ENCODE measurements at regions not wholly inside any gene's neighbourhood (a gene's known extent, or its start where the extent isn't known, plus 50 kb on each side); places are given as distances from the start of the nearest gene placed in this dataset.

DNA sequence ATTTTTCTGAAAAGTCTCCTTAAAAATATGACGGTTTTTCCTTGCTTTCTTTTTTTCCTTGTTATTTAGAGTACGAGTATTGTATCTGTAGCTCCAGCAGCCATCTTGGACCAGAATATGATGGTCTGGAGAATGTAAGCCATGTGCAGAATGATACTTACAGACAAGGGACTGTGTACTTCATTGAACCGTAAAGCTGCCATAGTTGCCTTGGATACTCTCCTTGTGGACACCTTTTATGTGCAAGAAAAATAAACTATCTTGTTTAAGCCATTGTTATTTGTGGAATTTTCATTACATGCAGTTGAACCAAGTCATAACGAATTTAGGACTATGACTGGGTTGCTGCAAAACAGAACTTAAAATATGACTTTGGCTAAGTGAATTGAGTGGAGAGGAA, 485.8 kb upstream of the CITED2 start:
- no peaks in the 10 kb centered on the region for H3K9me2 ChIP-seq (replicated peaks; ENCODE audit: insufficient read depth)
- DNase-seq (ENCODE audit: low spot score): no peak
- H4K20me1 ChIP-seq (ENCODE audit: insufficient read depth, poor library complexity, severe bottlenecking): no peaks in the 10 kb centered on the region
- peaks cover 13% of the 10 kb centered on the region for H3K4me1 ChIP-seq (ENCODE audit: insufficient read depth)
- 83% methylated on average over 4 of the region's 4 CpGs for whole genome bisulfite sequencing (ENCODE audit: low lambda C conversion rate, missing lambda C conversion rate)
- no peak overlapping the region for H3K27ac ChIP-seq
- no peak overlapping the region for H3K4me2 ChIP-seq
- H3K36me3 ChIP-seq (replicated peaks; ENCODE audit: insufficient read depth, low read depth): no peaks in the 10 kb centered on the region
- H3K4me3 ChIP-seq: no peak overlapping the region
- no peak for TF ChIP-seq EZH2phosphoT487 (IDR thresholded peaks at IDR 0.05; ENCODE audit: low read depth, severe bottlenecking, unreplicated experiment)
- TF ChIP-seq CTCF (IDR thresholded peaks at IDR 0.05; ENCODE audit: poor library complexity): no peak
- TF ChIP-seq EZH2 (IDR thresholded peaks at IDR 0.05; ENCODE audit: borderline replicate concordance): no peak
- no peaks in the 10 kb centered on the region for H3K9me3 ChIP-seq (ENCODE audit: low read depth)
- no peaks in the 10 kb centered on the region for H3K79me2 ChIP-seq
- H3K27me3 ChIP-seq: no peaks in the 10 kb centered on the region
- H2AFZ ChIP-seq: no peak overlapping the region

DNA sequence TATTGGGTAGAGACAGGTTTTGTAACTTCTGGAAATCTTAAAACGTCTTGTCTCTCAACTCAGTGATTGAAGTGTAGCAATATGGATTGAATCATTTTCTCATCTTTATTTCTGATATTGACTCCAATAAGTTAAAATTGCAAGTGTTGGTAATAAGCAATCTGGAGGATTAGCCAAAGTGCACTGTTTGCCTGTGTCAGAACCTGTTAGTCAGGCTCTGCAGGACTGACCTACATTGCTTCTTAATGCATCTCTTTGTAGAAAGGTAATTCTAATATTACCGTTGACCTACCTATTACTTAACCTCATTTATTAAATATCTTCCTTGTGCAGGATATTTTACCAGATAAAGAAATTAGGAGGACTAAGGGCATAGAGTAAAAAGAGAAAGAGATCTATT, 484.0 kb upstream of the CITED2 start:
- Histone ChIP-seq H3K4me3 (no peak overlapping the region), H3K36me3 (replicated peaks; ENCODE audit: insufficient read depth, low read depth) (no peaks in the 10 kb centered on the region), H4K20me1 (ENCODE audit: insufficient read depth, poor library complexity, severe bottlenecking) (no peaks in the 10 kb centered on the region), H2AFZ (no peak overlapping the region), H3K27ac (no peak overlapping the region), H3K27me3 (no peaks in the 10 kb centered on the region), H3K9me3 (ENCODE audit: low read depth) (no peaks in the 10 kb centered on the region), H3K4me1 (ENCODE audit: insufficient read depth) (peaks cover 30% of the 10 kb centered on the region), H3K9me2 (replicated peaks; ENCODE audit: insufficient read depth) (no peaks in the 10 kb centered on the region), H3K4me2 (no peak overlapping the region), H3K79me2 (no peaks in the 10 kb centered on the region)
- 58% methylated on average over 2 of the region's 2 CpGs for WGBS (ENCODE audit: low lambda C conversion rate, missing lambda C conversion rate)
- TF ChIP-seq EZH2phosphoT487 (IDR thresholded peaks at IDR 0.05; ENCODE audit: low read depth, severe bottlenecking, unreplicated experiment) (no peak), CTCF (IDR thresholded peaks at IDR 0.05; ENCODE audit: poor library complexity) (no peak), EZH2 (IDR thresholded peaks at IDR 0.05; ENCODE audit: borderline replicate concordance) (no peak)
- no peak for DNase-seq (ENCODE audit: low spot score)

GRCh38 chr6:139857143-139857542, 482.7 kb upstream of the CITED2 start:
- Histone ChIP-seq H3K4me3 (no peak overlapping the region), H3K4me2 (no peak overlapping the region), H3K27me3 (no peaks in the 10 kb centered on the region), H4K20me1 (ENCODE audit: insufficient read depth, poor library complexity, severe bottlenecking) (no peaks in the 10 kb centered on the region), H3K4me1 (ENCODE audit: insufficient read depth) (peaks cover 41% of the 10 kb centered on the region), H3K9me3 (ENCODE audit: low read depth) (no peaks in the 10 kb centered on the region), H2AFZ (no peak overlapping the region), H3K36me3 (replicated peaks; ENCODE audit: insufficient read depth, low read depth) (no peaks in the 10 kb centered on the region), H3K27ac (no peak overlapping the region), H3K9me2 (replicated peaks; ENCODE audit: insufficient read depth) (no peaks in the 10 kb centered on the region), H3K79me2 (no peaks in the 10 kb centered on the region)
- 64% methylated on average over 2 of the region's 2 CpGs for WGBS (ENCODE audit: low lambda C conversion rate, missing lambda C conversion rate)
- no peak for DNase-seq (ENCODE audit: low spot score)
- no peak for TF ChIP-seq EZH2phosphoT487 (IDR thresholded peaks at IDR 0.05; ENCODE audit: low read depth, severe bottlenecking, unreplicated experiment)
- no peak for TF ChIP-seq EZH2 (IDR thresholded peaks at IDR 0.05; ENCODE audit: borderline replicate concordance)
- TF ChIP-seq CTCF (IDR thresholded peaks at IDR 0.05; ENCODE audit: poor library complexity): no peak

GRCh38 chr6:139856562-139856961, 482.1 kb upstream of the CITED2 start:
- H4K20me1 ChIP-seq (ENCODE audit: insufficient read depth, poor library complexity, severe bottlenecking): no peaks in the 10 kb centered on the region
- H2AFZ ChIP-seq: peak overlapping the region; percentile 14
- peaks cover 47% of the 10 kb centered on the region for H3K4me1 ChIP-seq (ENCODE audit: insufficient read depth)
- no peaks in the 10 kb centered on the region for H3K9me3 ChIP-seq (ENCODE audit: low read depth)
- H3K79me2 ChIP-seq: no peaks in the 10 kb centered on the region
- peak overlapping the region; percentile 34 for H3K4me2 ChIP-seq
- H3K9me2 ChIP-seq (replicated peaks; ENCODE audit: insufficient read depth): no peaks in the 10 kb centered on the region
- 78% methylated on average over 1 of the region's 1 CpG for whole genome bisulfite sequencing (ENCODE audit: low lambda C conversion rate, missing lambda C conversion rate)
- H3K27ac ChIP-seq: peak overlapping the region; percentile 34
- no peak overlapping the region for H3K4me3 ChIP-seq
- no peaks in the 10 kb centered on the region for H3K27me3 ChIP-seq
- no peaks in the 10 kb centered on the region for H3K36me3 ChIP-seq (replicated peaks; ENCODE audit: insufficient read depth, low read depth)
- no peak for DNase-seq (ENCODE audit: low spot score)
- TF ChIP-seq EZH2phosphoT487 (IDR thresholded peaks at IDR 0.05; ENCODE audit: low read depth, severe bottlenecking, unreplicated experiment): no peak
- no peak for TF ChIP-seq EZH2 (IDR thresholded peaks at IDR 0.05; ENCODE audit: borderline replicate concordance)
- TF ChIP-seq CTCF (IDR thresholded peaks at IDR 0.05; ENCODE audit: poor library complexity): no peak

All from hepatocyte (in vitro differentiated cells).